H1 (cell line): ENCODE measurements at regions not wholly inside any gene's neighbourhood (a gene's known extent, or its start where the extent isn't known, plus 50 kb on each side); places are given as distances from the start of the nearest gene placed in this dataset.

Experiments
- BRCA1 ChIP-seq: IDR thresholded peaks from 2 replicates; pipeline ENCODE4 v1.6.1; 2012; ENCODE audit warnings: low read depth, low read length, improper control_type of control experiment
- CBX8 ChIP-seq: fragments of 300-800, 300-1000 bp; sonication (generic); IDR thresholded peaks from 2 replicates; pipeline ENCODE4 v1.7.1; 2016; ENCODE audit warnings: low read depth, low read length, borderline replicate concordance
- CHD2 ChIP-seq: IDR thresholded peaks from 2 replicates; pipeline ENCODE4 v1.6.1; 2012; ENCODE audit warnings: low read length, improper control_type of control experiment
- KDM1A ChIP-seq: fragments of 200-600, 300-600 bp; sonication (generic); IDR thresholded peaks from 2 replicates; pipeline ENCODE4 v1.7.1; 2016; ENCODE audit warnings: mild to moderate bottlenecking, low read length, borderline replicate concordance
- POLR2A ChIP-seq, 2 experiments: IDR thresholded peaks; 1 replicate in 1 of 2; 2 replicates in 1 of 2; pipeline ENCODE4 v1.6.1; 2011; ENCODE audit warnings: low read depth in 2 of 2, low read length in 2 of 2, mild to moderate bottlenecking in 2 of 2; ENCODE audit errors: control extremely low read depth in 1 of 2
- POLR2AphosphoS5 ChIP-seq: IDR thresholded peaks from 2 replicates; pipeline ENCODE4 v1.6.1; 2011; ENCODE audit warnings: low read depth, low read length
- RAD21 ChIP-seq, 2 experiments: IDR thresholded peaks in 1 of 2; conservative IDR thresholded peaks in 1 of 2; 2 replicates each; pipeline ENCODE4 v1.6.1; 2011; ENCODE audit warnings: low read depth in 2 of 2, low read length in 2 of 2, improper control_type of control experiment in 1 of 2, inconsistent platforms in 1 of 2, mild to moderate bottlenecking in 1 of 2, moderate library complexity in 1 of 2
- SRF ChIP-seq: IDR thresholded peaks from 2 replicates; pipeline ENCODE4 v1.6.1; 2011; ENCODE audit warnings: mild to moderate bottlenecking, low read depth, low read length, moderate library complexity
- SUZ12 ChIP-seq: fragments of 200-600 bp; sonication (generic); IDR thresholded peaks from 2 replicates; pipeline ENCODE4 v1.6.1; 2012; ENCODE audit warnings: mild to moderate bottlenecking, inconsistent platforms, low read length, moderate library complexity, mixed read lengths
- TAF1 ChIP-seq: IDR thresholded peaks from 2 replicates; pipeline ENCODE4 v1.6.1; 2011; ENCODE audit warnings: mild to moderate bottlenecking, low read depth, low read length
- TBP ChIP-seq: IDR thresholded peaks from 2 replicates; pipeline ENCODE4 v1.6.1; 2011; ENCODE audit warnings: low read depth, low read length, improper control_type of control experiment
- TF ChIP-seq, protein P1 (sequence below), 3 experiments: IDR thresholded peaks; 1 replicate in 2 of 3; 2 replicates in 1 of 3; pipeline versions ENCODE4 v1.5.1 to v1.6.1; 2011; ENCODE audit warnings: low read length in 3 of 3, mild to moderate bottlenecking in 3 of 3, inconsistent platforms in 2 of 3, low read depth in 1 of 3, moderate library complexity in 1 of 3; ENCODE audit not compliant: insufficient read depth in 1 of 3; ENCODE audit errors: control extremely low read depth in 1 of 3

DNA sequence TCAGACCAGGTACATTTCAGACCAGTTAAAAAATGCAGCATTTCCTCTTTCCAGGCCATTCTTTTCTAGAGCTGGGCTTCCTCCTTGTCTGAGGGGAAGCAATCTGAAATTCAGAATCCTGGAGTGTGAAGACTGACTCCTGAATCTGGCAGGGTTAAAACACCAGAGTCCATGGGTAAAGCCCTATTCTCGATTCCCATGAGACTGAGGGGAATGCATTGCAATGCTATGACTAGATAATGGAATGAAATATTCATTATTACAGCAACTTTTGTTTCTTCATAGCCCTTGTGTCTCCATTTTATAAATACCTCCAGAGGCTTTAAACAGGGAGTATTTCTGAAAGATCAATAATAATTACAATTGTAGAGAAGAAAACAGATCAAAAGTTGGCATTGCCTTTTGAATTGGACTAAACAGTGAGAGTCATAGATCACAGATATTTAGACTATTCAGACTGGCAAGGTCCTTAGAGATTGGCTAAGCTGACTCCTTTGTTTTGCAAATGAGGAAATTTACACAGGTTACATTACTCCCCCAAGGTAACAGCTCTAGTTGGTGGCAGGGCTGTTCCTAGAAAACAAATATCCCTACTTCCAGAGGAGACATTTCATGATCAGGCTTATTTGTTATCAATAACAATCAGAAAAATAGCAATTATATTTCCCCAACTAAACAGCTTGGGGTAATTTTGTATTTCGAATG lies 632.6 kb upstream of the KIRREL3 start:
- TF ChIP-seq, protein P1, sequence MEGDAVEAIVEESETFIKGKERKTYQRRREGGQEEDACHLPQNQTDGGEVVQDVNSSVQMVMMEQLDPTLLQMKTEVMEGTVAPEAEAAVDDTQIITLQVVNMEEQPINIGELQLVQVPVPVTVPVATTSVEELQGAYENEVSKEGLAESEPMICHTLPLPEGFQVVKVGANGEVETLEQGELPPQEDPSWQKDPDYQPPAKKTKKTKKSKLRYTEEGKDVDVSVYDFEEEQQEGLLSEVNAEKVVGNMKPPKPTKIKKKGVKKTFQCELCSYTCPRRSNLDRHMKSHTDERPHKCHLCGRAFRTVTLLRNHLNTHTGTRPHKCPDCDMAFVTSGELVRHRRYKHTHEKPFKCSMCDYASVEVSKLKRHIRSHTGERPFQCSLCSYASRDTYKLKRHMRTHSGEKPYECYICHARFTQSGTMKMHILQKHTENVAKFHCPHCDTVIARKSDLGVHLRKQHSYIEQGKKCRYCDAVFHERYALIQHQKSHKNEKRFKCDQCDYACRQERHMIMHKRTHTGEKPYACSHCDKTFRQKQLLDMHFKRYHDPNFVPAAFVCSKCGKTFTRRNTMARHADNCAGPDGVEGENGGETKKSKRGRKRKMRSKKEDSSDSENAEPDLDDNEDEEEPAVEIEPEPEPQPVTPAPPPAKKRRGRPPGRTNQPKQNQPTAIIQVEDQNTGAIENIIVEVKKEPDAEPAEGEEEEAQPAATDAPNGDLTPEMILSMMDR (IDR thresholded peaks at IDR 0.05; ENCODE audit: control extremely low read depth in 1 of 3, insufficient read depth in 1 of 3, low read depth in 1 of 3, low read length in 3 of 3) = no peak
- TF ChIP-seq BRCA1 = no peak
- no peak for TF ChIP-seq SRF
- TF ChIP-seq POLR2A (IDR thresholded peaks at IDR 0.05; ENCODE audit: control extremely low read depth in 1 of 2, low read depth in 2 of 2, low read length in 2 of 2) = no peak
- TF ChIP-seq RAD21 (IDR thresholded peaks at IDR 0.05 in 1 of 2, conservative IDR thresholded peaks at IDR 0.05 in 1 of 2; ENCODE audit: low read depth in 2 of 2, low read length in 2 of 2) = no peak
- TF ChIP-seq POLR2AphosphoS5 = no peak
- no peak for TF ChIP-seq TAF1
- TF ChIP-seq TBP = no peak
- TF ChIP-seq CBX8 = no peak
- TF ChIP-seq SUZ12 = no peak
- no peak for TF ChIP-seq KDM1A
- TF ChIP-seq CHD2 = no peak
